Large intestine (tissue), 3 donors: ENCODE measurements at regions not wholly inside any gene's neighbourhood (a gene's known extent, or its start where the extent isn't known, plus 50 kb on each side); places are given as distances from the start of the nearest gene placed in this dataset.

ENCODE experiments used
- DNase-seq, 2 donors: peaks; one replicate each; pipeline versions ENCODE4 v3.0.0 to v3.0.0-alpha.2; 2013
- H3K27ac ChIP-seq: one replicate; pipeline ENCODE4 v1.5.1; 2013; ENCODE audit warnings: low read length
- H3K27me3 ChIP-seq: 2 replicates; pipeline ENCODE4 v1.6.1; 2013; ENCODE audit warnings: low read length; ENCODE audit not compliant: control insufficient read depth, insufficient read depth
- H3K36me3 ChIP-seq: 2 replicates; pipeline ENCODE4 v1.6.1; 2013; ENCODE audit warnings: low read length; ENCODE audit not compliant: control insufficient read depth, insufficient read depth
- H3K4me1 ChIP-seq: one replicate; pipeline ENCODE4 v1.6.1; 2013; ENCODE audit warnings: low read length; ENCODE audit not compliant: control insufficient read depth, insufficient read depth
- H3K4me3 ChIP-seq: one replicate; pipeline ENCODE4 v1.5.1; 2013; ENCODE audit warnings: low read length
- H3K9me3 ChIP-seq: one replicate; pipeline ENCODE4 v1.6.1; 2013; ENCODE audit warnings: mild to moderate bottlenecking, low read depth, low read length, moderate library complexity; ENCODE audit not compliant: control insufficient read depth
- WGBS: methylation state at CpG from one replicate; pipeline ENCODE4 v1.1.5; 2013; ENCODE audit warnings: low lambda C conversion rate; ENCODE audit not compliant: insufficient coverage; 5-methylcytosine and 5-hydroxymethylcytosine counted together

DNA sequence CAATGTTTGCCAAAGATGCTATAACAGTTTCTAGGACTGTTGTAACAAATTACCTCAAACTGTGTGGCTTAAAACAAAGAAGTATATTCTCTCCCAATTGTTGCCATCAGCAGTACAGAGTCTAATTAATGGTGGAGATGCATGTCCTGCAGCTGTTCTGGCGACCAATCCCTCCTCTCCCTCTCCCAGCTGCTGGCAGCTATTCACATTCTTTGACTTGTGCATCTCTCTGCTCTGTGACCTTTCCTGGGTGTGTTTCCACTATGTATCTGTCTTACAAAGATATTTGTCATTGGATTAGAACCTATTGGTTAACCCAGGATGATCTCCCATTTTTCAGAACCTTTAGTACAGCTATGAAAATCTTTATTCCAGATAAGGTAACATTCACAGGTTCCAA, 561.7 kb upstream of the POM121L12 start:
- H3K27ac ChIP-seq = no peak overlapping the region
- WGBS = no CpG with 5 or more reads among the region's 1 CpG
- DNase-seq = no peak
- no peaks in the 10 kb centered on the region for H3K36me3 ChIP-seq
- H3K27me3 ChIP-seq = no peaks in the 10 kb centered on the region
- H3K4me3 ChIP-seq = no peak overlapping the region
- H3K9me3 ChIP-seq = no peaks in the 10 kb centered on the region
- no peaks in the 10 kb centered on the region for H3K4me1 ChIP-seq

GRCh38 chr7:52472006-52472620, 563.3 kb upstream of the POM121L12 start:
- no peak for DNase-seq
- 90% methylated on average over 1 of the region's 4 CpGs for WGBS
- no peaks in the 10 kb centered on the region for H3K9me3 ChIP-seq
- H3K4me1 ChIP-seq = no peaks in the 10 kb centered on the region
- H3K36me3 ChIP-seq = no peaks in the 10 kb centered on the region
- no peak overlapping the region for H3K27ac ChIP-seq
- H3K4me3 ChIP-seq = no peak overlapping the region
- no peaks in the 10 kb centered on the region for H3K27me3 ChIP-seq

DNA sequence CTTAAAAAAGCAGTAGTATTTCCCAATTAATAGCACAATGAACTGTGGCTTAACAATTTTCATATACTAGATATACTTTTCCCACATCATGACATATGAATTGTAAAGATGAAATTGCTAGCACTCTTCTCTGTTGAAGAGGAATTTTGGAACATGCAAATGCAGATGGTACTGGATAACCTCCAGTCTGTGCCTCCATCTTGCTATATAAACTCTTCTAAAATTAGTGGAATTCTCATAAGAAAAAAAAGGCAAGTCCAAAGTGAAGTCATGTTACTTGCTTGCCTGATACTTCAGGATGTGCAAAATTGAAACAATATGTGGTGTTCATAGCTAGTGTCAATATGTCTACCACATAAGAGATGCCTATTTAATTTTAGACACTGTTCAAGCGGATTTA, 570.2 kb upstream of the POM121L12 start:
- no CpG with 5 or more reads among the region's 1 CpG for WGBS
- no peaks in the 10 kb centered on the region for H3K4me1 ChIP-seq
- no peak for DNase-seq
- H3K36me3 ChIP-seq = no peaks in the 10 kb centered on the region
- no peaks in the 10 kb centered on the region for H3K27me3 ChIP-seq
- no peak overlapping the region for H3K27ac ChIP-seq
- H3K9me3 ChIP-seq = no peaks in the 10 kb centered on the region
- no peak overlapping the region for H3K4me3 ChIP-seq

DNA sequence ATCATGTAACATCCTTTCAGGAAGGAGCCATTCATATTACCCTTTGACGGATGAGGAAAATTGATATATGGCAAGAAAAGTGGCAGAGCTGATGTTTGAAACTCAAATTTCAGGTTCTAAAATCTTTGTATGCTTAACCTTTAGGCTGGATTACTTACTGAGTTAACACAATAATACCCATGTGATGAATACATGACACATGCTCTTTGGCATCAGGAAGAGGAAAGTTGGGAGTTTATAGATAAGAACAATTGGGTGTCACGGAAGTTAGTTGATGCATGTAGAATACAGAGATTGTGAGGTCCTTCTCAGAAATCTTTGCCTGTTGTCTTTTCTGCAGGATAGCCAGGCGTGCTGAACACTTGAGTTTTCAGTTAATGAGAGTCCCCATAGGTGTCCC, 572.1 kb upstream of the POM121L12 start:
- H3K27me3 ChIP-seq = no peaks in the 10 kb centered on the region
- WGBS = no CpG with 5 or more reads among the region's 3 CpGs
- H3K4me3 ChIP-seq = no peak overlapping the region
- no peak for DNase-seq
- no peaks in the 10 kb centered on the region for H3K9me3 ChIP-seq
- no peaks in the 10 kb centered on the region for H3K4me1 ChIP-seq
- no peak overlapping the region for H3K27ac ChIP-seq
- H3K36me3 ChIP-seq = no peaks in the 10 kb centered on the region

- H3K36me3 ChIP-seq = no peaks in the 10 kb centered on the region
- H3K4me1 ChIP-seq = no peaks in the 10 kb centered on the region
- no peak overlapping the region for H3K27ac ChIP-seq
- H3K4me3 ChIP-seq = no peak overlapping the region
- no peak for DNase-seq
- H3K27me3 ChIP-seq = no peaks in the 10 kb centered on the region
- H3K9me3 ChIP-seq = no peaks in the 10 kb centered on the region
- no CpG with 5 or more reads among the region's 3 CpGs for WGBS
Measured at GRCh38 chr7:52462474-52462873, 573.0 kb upstream of the POM121L12 start.

GRCh38 chr7:52455571-52455970, 579.9 kb upstream of the POM121L12 start:
- Histone ChIP-seq H3K4me3 (no peak overlapping the region), H3K4me1 (no peaks in the 10 kb centered on the region), H3K36me3 (no peaks in the 10 kb centered on the region), H3K27me3 (no peaks in the 10 kb centered on the region), H3K9me3 (no peaks in the 10 kb centered on the region), H3K27ac (no peak overlapping the region)
- DNase-seq = no peak
- no CpG with 5 or more reads among the region's 8 CpGs for WGBS

GRCh38 chr7:52450816-52451215, 584.6 kb upstream of the POM121L12 start:
- Histone ChIP-seq H3K9me3 (no peaks in the 10 kb centered on the region), H3K4me3 (no peak overlapping the region), H3K4me1 (no peaks in the 10 kb centered on the region), H3K27ac (no peak overlapping the region), H3K36me3 (no peaks in the 10 kb centered on the region), H3K27me3 (no peaks in the 10 kb centered on the region)
- 100% methylated on average over 1 of the region's 3 CpGs for WGBS
- no peak for DNase-seq

DNA sequence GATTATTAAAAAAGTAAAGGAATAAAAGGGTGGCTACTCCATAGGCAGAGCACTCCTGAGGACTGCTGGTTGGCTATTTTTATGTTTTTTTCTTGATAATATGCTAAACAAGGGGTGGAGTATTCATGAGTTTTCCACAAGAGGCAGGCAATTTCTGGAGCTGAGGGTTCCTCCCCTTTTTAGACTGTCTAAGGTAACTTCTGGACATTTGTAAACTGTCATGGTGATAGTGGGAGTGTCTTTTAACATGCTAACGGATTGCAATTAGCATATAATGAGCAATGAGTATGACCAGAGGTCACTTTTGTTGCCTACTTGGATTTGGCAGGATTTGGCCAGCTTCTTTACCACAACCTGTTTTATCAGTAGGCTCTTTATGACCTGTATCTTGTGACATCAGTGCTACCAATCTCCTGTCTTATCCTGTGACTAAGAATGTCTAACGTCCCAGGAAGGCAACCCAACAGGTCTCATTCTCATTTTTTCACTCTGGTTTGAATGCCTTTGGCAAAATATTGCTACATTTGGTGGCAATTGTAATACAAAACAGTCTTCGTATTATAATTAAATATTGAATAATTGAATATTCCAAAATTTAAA, 587.8 kb upstream of the POM121L12 start:
- H3K27ac ChIP-seq = no peak overlapping the region
- H3K4me3 ChIP-seq = no peak overlapping the region
- no CpG with 5 or more reads among the region's 3 CpGs for WGBS
- H3K4me1 ChIP-seq = no peaks in the 10 kb centered on the region
- H3K9me3 ChIP-seq = no peaks in the 10 kb centered on the region
- no peaks in the 10 kb centered on the region for H3K27me3 ChIP-seq
- DNase-seq = no peak
- no peaks in the 10 kb centered on the region for H3K36me3 ChIP-seq

DNA sequence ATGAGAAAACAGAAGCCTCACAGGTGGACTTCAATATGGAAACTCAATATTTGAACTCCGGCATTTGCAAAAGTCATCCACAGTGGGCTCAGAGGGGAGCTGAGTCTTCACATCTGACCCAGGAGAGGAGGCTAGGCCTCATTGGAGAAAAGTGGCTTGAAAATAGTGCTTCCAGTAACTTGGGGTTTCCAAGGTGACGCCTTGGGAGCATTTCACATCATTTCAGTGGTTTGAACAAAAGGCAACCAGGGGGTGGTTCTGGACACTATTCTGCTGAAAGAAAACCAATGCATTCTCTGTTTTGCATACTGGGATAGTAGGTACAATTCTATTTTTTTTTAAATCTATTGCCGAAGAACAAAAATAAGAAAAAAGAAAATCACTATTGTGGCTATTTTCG, 599.2 kb upstream of the POM121L12 start:
- no peak for DNase-seq
- Histone ChIP-seq H3K4me3 (no peak overlapping the region), H3K27me3 (no peaks in the 10 kb centered on the region), H3K4me1 (no peaks in the 10 kb centered on the region), H3K9me3 (peaks cover 4% of the 10 kb centered on the region), H3K27ac (no peak overlapping the region), H3K36me3 (no peaks in the 10 kb centered on the region)
- whole genome bisulfite sequencing = 100% methylated on average over 2 of the region's 4 CpGs

GRCh38 chr7:52431082-52431815, 604.2 kb upstream of the POM121L12 start:
- no peaks in the 10 kb centered on the region for H3K36me3 ChIP-seq
- no peak for DNase-seq
- peaks cover 7% of the 10 kb centered on the region for H3K9me3 ChIP-seq
- WGBS = no CpG with 5 or more reads among the region's 36 CpGs
- H3K4me3 ChIP-seq = no peak overlapping the region
- H3K27me3 ChIP-seq = no peaks in the 10 kb centered on the region
- no peak overlapping the region for H3K27ac ChIP-seq
- no peaks in the 10 kb centered on the region for H3K4me1 ChIP-seq
